ENCODE measurements at regions not wholly inside any gene's neighbourhood (a gene's known extent, or its start where the extent isn't known, plus 50 kb on each side); places are given as distances from the start of the nearest gene placed in this dataset.

GRCh38 chr22:48511781-48512327, 1315.8 kb downstream of the BRD1 start:
- CTCF ChIA-PET = no interaction called here
- TF ChIP-seq POLR2AphosphoS5 (IDR thresholded peaks at IDR 0.05; ENCODE audit: low read depth, low read length) (no peak), REST (IDR thresholded peaks at IDR 0.05; ENCODE audit: insufficient read depth in 1 of 2, low read depth in 2 of 2, low read length in 1 of 2) (no peak), SIN3A (IDR thresholded peaks at IDR 0.05; ENCODE audit: borderline replicate concordance, insufficient read depth, low read depth, low read length) (no peak), TCF7L2 (IDR thresholded peaks at IDR 0.05; ENCODE audit: low read depth, low read length) (no peak), CTCF (IDR thresholded peaks at IDR 0.05) (no peak)
- no peaks in the 10 kb centered on the region for H3K27me3 ChIP-seq (ENCODE audit: control insufficient read depth, insufficient read depth, low read length)
- in situ Hi-C loops (cut with HindIII; ENCODE audit: low pct_unique_long_range_greater_than_20kb, low sequenced_read_pairs) = no loop called here
- H3K36me3 ChIP-seq (ENCODE audit: control insufficient read depth, insufficient read depth, low read length) = no peaks in the 10 kb centered on the region
- no peaks in the 10 kb centered on the region for H3K9me3 ChIP-seq (ENCODE audit: control insufficient read depth, insufficient read depth, low read depth, low read length)
- no peak for ATAC-seq
- BruUV-seq (replicated peaks) = no TSS peak
- POLR2A ChIA-PET = no interaction called here
- no peak overlapping the region for H3K4me3 ChIP-seq (ENCODE audit: low read depth in 2 of 2, low read length in 2 of 2)
- intact Hi-C loops (cut with micrococcal nuclease; ENCODE audit: unreplicated experiment) = no loop called here
- no peak for DNase-seq (ENCODE audit: low read depth, low spot score)
- no peaks in the 10 kb centered on the region for H3K4me1 ChIP-seq (ENCODE audit: control insufficient read depth, insufficient read depth, low read length)
- no peak overlapping the region for H3K27ac ChIP-seq (ENCODE audit: low read length)

- no peaks in the 10 kb centered on the region for H3K4me1 ChIP-seq (ENCODE audit: control insufficient read depth, insufficient read depth, low read length)
- CTCF ChIA-PET = no interaction called here
- DNase-seq (ENCODE audit: low read depth, low spot score) = no peak
- TF ChIP-seq CTCF (IDR thresholded peaks at IDR 0.05) = no peak
- no peak for TF ChIP-seq POLR2AphosphoS5 (IDR thresholded peaks at IDR 0.05; ENCODE audit: low read depth, low read length)
- TF ChIP-seq TCF7L2 (IDR thresholded peaks at IDR 0.05; ENCODE audit: low read depth, low read length) = no peak
- TF ChIP-seq SIN3A (IDR thresholded peaks at IDR 0.05; ENCODE audit: borderline replicate concordance, insufficient read depth, low read depth, low read length) = no peak
- no peak for TF ChIP-seq REST (IDR thresholded peaks at IDR 0.05; ENCODE audit: insufficient read depth in 1 of 2, low read depth in 2 of 2, low read length in 1 of 2)
- no peaks in the 10 kb centered on the region for H3K9me3 ChIP-seq (ENCODE audit: control insufficient read depth, insufficient read depth, low read depth, low read length)
- in situ Hi-C loops (cut with HindIII; ENCODE audit: low pct_unique_long_range_greater_than_20kb, low sequenced_read_pairs) (no loop called here), intact Hi-C loops (cut with micrococcal nuclease; ENCODE audit: unreplicated experiment) (no loop called here)
- H3K27me3 ChIP-seq (ENCODE audit: control insufficient read depth, insufficient read depth, low read length) = no peaks in the 10 kb centered on the region
- POLR2A ChIA-PET = interaction anchor here (0.7 kb wide), 1 partner anchor 51 kb away, joined by 3 read pairs; no protein-coding TSS in a partner anchor
- H3K4me3 ChIP-seq (ENCODE audit: low read depth in 2 of 2, low read length in 2 of 2) = no peak overlapping the region
- BruUV-seq (replicated peaks) = no TSS peak
- ATAC-seq = no peak
- H3K36me3 ChIP-seq (ENCODE audit: control insufficient read depth, insufficient read depth, low read length) = no peaks in the 10 kb centered on the region
- H3K27ac ChIP-seq (ENCODE audit: low read length) = no peak overlapping the region
Observed at GRCh38 chr22:48511211-48511610, 1316.5 kb downstream of the BRD1 start.

Data from Panc1 (cell line).